Right lobe of liver (tissue), 6 donors: ENCODE measurements at regions not wholly inside any gene's neighbourhood (a gene's known extent, or its start where the extent isn't known, plus 50 kb on each side); places are given as distances from the start of the nearest gene placed in this dataset.

Experiments
- ATAC-seq, 4 donors: fragments of 200-7000 bp; cut with Tn5 transposase; one replicate each; pipeline ENCODE4 v1.9.1; 2020; ENCODE audit warnings: mild to moderate bottlenecking in 4 of 4, moderate library complexity in 4 of 4
- DNase-seq, 3 donors: peaks; one replicate each; pipeline ENCODE4 v3.0.0-alpha.2; 2020
- H3K27ac ChIP-seq, 3 donors: fragments of 200-600 bp; one replicate each; pipeline ENCODE4 v1.8.0; 2022
- H3K27me3 ChIP-seq, 2 donors: fragments of 200-600 bp; one replicate each; pipeline ENCODE4 v1.8.0; 2022
- H3K36me3 ChIP-seq, 4 donors: fragments of 200-600 bp; sonication (generic) in 1 of 4; one replicate each; pipeline versions ENCODE4 v1.5.1 to v1.8.0; 2017 to 2022; ENCODE audit warnings: control low read depth in 1 of 4
- H3K4me1 ChIP-seq, 4 donors: fragments of 200-600 bp; sonication (generic) in 1 of 4; one replicate each; pipeline versions ENCODE4 v1.5.1 to v1.8.0; 2017 to 2022; ENCODE audit warnings: control low read depth in 1 of 4
- H3K4me3 ChIP-seq, 3 donors: fragments of 200-600 bp; one replicate each; pipeline ENCODE4 v1.8.0; 2022
- H3K9me3 ChIP-seq, 4 donors: fragments of 200-600 bp; sonication (generic) in 1 of 4; one replicate each; pipeline versions ENCODE4 v1.5.1 to v1.8.0; 2017 to 2022; ENCODE audit warnings: control low read depth in 1 of 4
- CTCF ChIP-seq, 4 donors: fragments of 200-600 bp in 3 of 4; fragments of 450-650 bp in 1 of 4; IDR thresholded peaks; one replicate each; pipeline versions ENCODE4 v1.5.1 to v1.8.0; 2016 to 2022; ENCODE audit warnings: antibody characterized with exemption in 4 of 4, mild to moderate bottlenecking in 2 of 4
- POLR2A ChIP-seq: fragments of 450-650 bp; IDR thresholded peaks from one replicate; pipeline ENCODE4 v1.6.1; 2017; ENCODE audit warnings: antibody characterized with exemption, mild to moderate bottlenecking
- WGBS: methylation state at CpG from one replicate; pipeline ENCODE4 v1.1.6; 2018; ENCODE audit warnings: low coverage, low lambda C conversion rate; ENCODE audit not compliant: insufficient coverage; ENCODE audit errors: missing lambda C conversion rate; 5-methylcytosine and 5-hydroxymethylcytosine counted together
- intact Hi-C, 2 donors: fragments of 100-400 bp; cut with DNase I; formaldehyde crosslinking; loops; one replicate each; pipeline versions ENCODE4 v1.11.2 to v1.14.1; 2022
- donor health status: DM: no; HTN: yes; CAD: no.
- donor health status: DM: no; HTN: no; CAD: no.
- donor health status: DM: no; HTN: no; CAD: no.
- donor health status: DM: no; HTN: yes; CAD: no.
- donor health status: DM: no; HTN: yes; CAD: no.

- intact Hi-C loops: no loop called here
- H3K4me1 ChIP-seq: no peaks in the 10 kb centered on the region
- no peaks in the 10 kb centered on the region for H3K27me3 ChIP-seq
- TF ChIP-seq CTCF (IDR thresholded peaks at IDR 0.05): no peak
- H3K27ac ChIP-seq: no peak overlapping the region
- H3K36me3 ChIP-seq: no peaks in the 10 kb centered on the region
- no peaks in the 10 kb centered on the region for H3K9me3 ChIP-seq
- DNase-seq: no peak
- H3K4me3 ChIP-seq: no peak overlapping the region
- no peak for ATAC-seq
Measured at GRCh38 chr2:187084524-187084923, 235.6 kb upstream of the ZSWIM2 start.

DNA sequence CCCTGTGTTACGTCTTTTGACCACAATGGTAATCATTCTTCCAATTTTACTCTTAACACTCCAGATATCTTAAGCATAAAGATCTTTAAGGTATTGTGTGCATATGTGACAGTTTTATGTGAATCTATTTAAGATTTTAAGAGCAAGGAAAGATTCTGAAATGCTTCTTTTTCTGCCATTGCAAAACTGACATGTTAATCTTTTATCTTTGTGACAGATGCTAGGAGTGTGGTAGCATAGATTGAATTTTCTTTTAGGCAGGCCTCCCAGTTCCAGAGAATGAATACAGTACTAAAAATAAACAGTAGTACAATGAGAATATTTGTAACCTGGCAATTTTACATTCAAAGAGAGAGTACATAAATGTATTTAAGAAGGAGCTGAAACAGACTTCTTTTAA lies 232.5 kb upstream of the ZSWIM2 start:
- 31% methylated on average over 1 of the region's 1 CpG for WGBS
- no peak overlapping the region for H3K4me3 ChIP-seq
- H3K36me3 ChIP-seq: no peaks in the 10 kb centered on the region
- TF ChIP-seq CTCF (IDR thresholded peaks at IDR 0.05) (no peak), POLR2A (no peak)
- ATAC-seq (no peak), DNase-seq (no peak)
- intact Hi-C loops: no loop called here
- H3K27ac ChIP-seq: no peak overlapping the region
- no peaks in the 10 kb centered on the region for H3K4me1 ChIP-seq
- no peaks in the 10 kb centered on the region for H3K27me3 ChIP-seq
- no peaks in the 10 kb centered on the region for H3K9me3 ChIP-seq

- ATAC-seq: no peak
Measured at GRCh38 chr2:187079901-187080300, 230.9 kb upstream of the ZSWIM2 start.

DNA sequence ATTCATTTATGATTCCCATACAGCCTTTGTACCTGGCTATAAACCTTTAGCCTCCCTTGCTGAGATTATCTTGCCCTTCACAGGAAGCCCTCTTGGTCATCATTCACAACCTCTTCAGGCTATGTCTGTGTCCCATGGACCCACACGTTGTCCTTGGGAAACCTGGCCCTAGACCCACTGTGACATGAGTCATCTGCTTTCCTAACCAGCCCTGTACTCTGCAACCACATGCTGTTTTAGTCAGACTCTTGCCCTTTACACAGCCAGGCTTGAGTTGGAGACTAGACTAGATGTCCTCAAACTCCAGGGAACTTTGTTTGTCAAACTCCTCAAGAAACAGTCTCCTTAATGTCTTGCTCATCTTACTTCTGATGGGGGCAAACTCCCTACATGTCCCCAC lies 229.3 kb upstream of the ZSWIM2 start:
- Histone ChIP-seq H3K4me1 (no peaks in the 10 kb centered on the region), H3K27me3 (no peaks in the 10 kb centered on the region), H3K4me3 (no peak overlapping the region), H3K36me3 (no peaks in the 10 kb centered on the region), H3K9me3 (no peaks in the 10 kb centered on the region), H3K27ac (no peak overlapping the region)
- 29% methylated on average over 1 of the region's 1 CpG for WGBS
- intact Hi-C loops: no loop called here
- ATAC-seq (peak in 1 of 4 donors; percentile 81), DNase-seq (no peak)
- TF ChIP-seq CTCF (IDR thresholded peaks at IDR 0.05) (no peak), POLR2A (no peak)

More at GRCh38 chr2:187079901-187080300, 230.9 kb upstream of the ZSWIM2 start:
- intact Hi-C loops: no loop called here
- no peak for DNase-seq
- TF ChIP-seq POLR2A (no peak), CTCF (IDR thresholded peaks at IDR 0.05) (no peak)
- no peaks in the 10 kb centered on the region for H3K4me1 ChIP-seq
- no peaks in the 10 kb centered on the region for H3K9me3 ChIP-seq
- H3K4me3 ChIP-seq: no peak overlapping the region
- H3K27ac ChIP-seq: no peak overlapping the region
- 61% methylated on average over 5 of the region's 5 CpGs for whole genome bisulfite sequencing
- no peaks in the 10 kb centered on the region for H3K36me3 ChIP-seq
- H3K27me3 ChIP-seq: no peaks in the 10 kb centered on the region

- no peaks in the 10 kb centered on the region for H3K9me3 ChIP-seq
- H3K4me1 ChIP-seq: no peaks in the 10 kb centered on the region
- H3K4me3 ChIP-seq: no peak overlapping the region
- no peak for ATAC-seq
- DNase-seq: no peak
- no peak for TF ChIP-seq CTCF (IDR thresholded peaks at IDR 0.05)
- no peak for TF ChIP-seq POLR2A
- H3K27me3 ChIP-seq: no peaks in the 10 kb centered on the region
- H3K36me3 ChIP-seq: no peaks in the 10 kb centered on the region
- 72% methylated on average over 4 of the region's 4 CpGs for WGBS
- intact Hi-C loops: no loop called here
- no peak overlapping the region for H3K27ac ChIP-seq
Measured at GRCh38 chr2:187075671-187076070, 226.7 kb upstream of the ZSWIM2 start.
